HEK293 (cell line): ENCODE measurements at regions not wholly inside any gene's neighbourhood (a gene's known extent, or its start where the extent isn't known, plus 50 kb on each side); places are given as distances from the start of the nearest gene placed in this dataset.

Source experiments
- CTCF ChIA-PET: fragments of 350-600 bp; formaldehyde crosslinking; extraction: SDS; loops from one replicate; lab custom pipeline; 2021; ENCODE audit warnings: antibody characterized with exemption; lab: Yijun Ruan, JAX
- POLR2A ChIA-PET: fragments of 300-600 bp; formaldehyde crosslinking; extraction: SDS; loops from one replicate; lab custom pipeline; 2020; ENCODE audit warnings: antibody characterized with exemption, inconsistent platforms; lab: Yijun Ruan, JAX
- H3K27ac ChIP-seq: fragments of 200-500 bp; sonication (Bioruptor generic); 2 replicates; pipeline ENCODE4 v1.5.1; 2014; ENCODE audit warnings: low read depth, low read length, control low read depth, inconsistent platforms; ENCODE audit errors: extremely low read depth
- H3K36me3 ChIP-seq, 2 experiments: fragments of 200-500 bp in 1 of 2; sonication (Bioruptor generic) in 1 of 2; 1 replicate in 1 of 2; 2 replicates in 1 of 2; pipeline ENCODE4 v1.5.1; 2014 to 2017; ENCODE audit warnings: inconsistent platforms in 2 of 2, low read length in 2 of 2; ENCODE audit not compliant: control insufficient read depth in 2 of 2, insufficient read depth in 1 of 2
- H3K4me1 ChIP-seq: fragments of 200-500 bp; sonication (Bioruptor generic); 2 replicates; pipeline ENCODE4 v1.5.1; 2014; ENCODE audit warnings: mild to moderate bottlenecking, low read length, inconsistent platforms; ENCODE audit not compliant: control insufficient read depth, insufficient read depth
- H3K4me3 ChIP-seq: 2 replicates; pipeline ENCODE4 v1.5.1; 2011; ENCODE audit warnings: low read depth, mild to moderate bottlenecking, control low read depth, low read length, moderate library complexity
- H3K9me3 ChIP-seq: fragments of 200-500 bp; sonication (Bioruptor generic); 2 replicates; pipeline ENCODE4 v1.5.1; 2014; ENCODE audit warnings: low read depth, low read length, inconsistent platforms; ENCODE audit not compliant: control insufficient read depth, insufficient read depth
- GLI4 ChIP-seq: fragments of 450-650 bp; formaldehyde crosslinking; IDR thresholded peaks from 2 replicates; pipeline ENCODE4 v1.5.1; 2016; ENCODE audit warnings: missing biosample characterization, missing genetic modification characterization
- ZFHX2 ChIP-seq: fragments of 450-650 bp; formaldehyde crosslinking; conservative IDR thresholded peaks from 2 replicates; pipeline ENCODE4 v1.5.1; 2016; ENCODE audit warnings: missing biosample characterization, missing genetic modification characterization
- ZFP69B ChIP-seq: fragments of 450-650 bp; formaldehyde crosslinking; IDR thresholded peaks from 2 replicates; pipeline ENCODE4 v1.5.1; 2016; ENCODE audit warnings: missing biosample characterization, missing genetic modification characterization
- ZIC2 ChIP-seq: fragments of 450-650 bp; formaldehyde crosslinking; IDR thresholded peaks from 2 replicates; pipeline ENCODE4 v1.5.1; 2016; ENCODE audit warnings: missing biosample characterization, missing genetic modification characterization
- ZNF132 ChIP-seq: fragments of 450-650 bp; formaldehyde crosslinking; IDR thresholded peaks from 2 replicates; pipeline ENCODE4 v1.5.1; 2017; ENCODE audit warnings: missing biosample characterization, missing genetic modification characterization, borderline replicate concordance
- ZNF555 ChIP-seq: fragments of 450-650 bp; formaldehyde crosslinking; conservative IDR thresholded peaks from 2 replicates; pipeline ENCODE4 v1.5.1; 2017; ENCODE audit warnings: missing biosample characterization, mild to moderate bottlenecking, missing genetic modification characterization, inconsistent platforms
- ZNF561 ChIP-seq: fragments of 450-650 bp; IDR thresholded peaks from 2 replicates; pipeline ENCODE4 v1.5.1; 2018; ENCODE audit warnings: missing biosample characterization, missing genetic modification characterization, borderline replicate concordance
- ZNF621 ChIP-seq: fragments of 450-650 bp; formaldehyde crosslinking; IDR thresholded peaks from 2 replicates; pipeline ENCODE4 v1.5.1; 2017; ENCODE audit warnings: missing biosample characterization, missing genetic modification characterization
- ZNF791 ChIP-seq: fragments of 450-650 bp; formaldehyde crosslinking; IDR thresholded peaks from 2 replicates; pipeline ENCODE4 v1.5.1; 2016; ENCODE audit warnings: missing biosample characterization, missing genetic modification characterization
- ZSCAN30 ChIP-seq: fragments of 450-650 bp; IDR thresholded peaks from 2 replicates; pipeline ENCODE4 v1.5.1; 2018; ENCODE audit warnings: missing biosample characterization, mild to moderate bottlenecking, missing genetic modification characterization, moderate library complexity
- TF ChIP-seq, protein P1 (sequence below): fragments of 450-650 bp; formaldehyde crosslinking; IDR thresholded peaks from 2 replicates; pipeline ENCODE4 v1.5.1; 2017; ENCODE audit warnings: missing biosample characterization, missing genetic modification characterization
- TF ChIP-seq, protein P2 (sequence below): fragments of 450-650 bp; formaldehyde crosslinking; IDR thresholded peaks from 2 replicates; pipeline ENCODE4 v1.5.1; 2016; ENCODE audit warnings: missing biosample characterization, missing genetic modification characterization
- TF ChIP-seq, protein P3 (sequence below): fragments of 450-650 bp; formaldehyde crosslinking; IDR thresholded peaks from 2 replicates; pipeline ENCODE4 v1.5.1; 2016; ENCODE audit warnings: missing biosample characterization, missing genetic modification characterization, borderline replicate concordance
- TF ChIP-seq, protein P4 (sequence below): fragments of 450-650 bp; formaldehyde crosslinking; IDR thresholded peaks from 2 replicates; pipeline ENCODE4 v1.5.1; 2016; ENCODE audit warnings: missing biosample characterization, missing genetic modification characterization

DNA sequence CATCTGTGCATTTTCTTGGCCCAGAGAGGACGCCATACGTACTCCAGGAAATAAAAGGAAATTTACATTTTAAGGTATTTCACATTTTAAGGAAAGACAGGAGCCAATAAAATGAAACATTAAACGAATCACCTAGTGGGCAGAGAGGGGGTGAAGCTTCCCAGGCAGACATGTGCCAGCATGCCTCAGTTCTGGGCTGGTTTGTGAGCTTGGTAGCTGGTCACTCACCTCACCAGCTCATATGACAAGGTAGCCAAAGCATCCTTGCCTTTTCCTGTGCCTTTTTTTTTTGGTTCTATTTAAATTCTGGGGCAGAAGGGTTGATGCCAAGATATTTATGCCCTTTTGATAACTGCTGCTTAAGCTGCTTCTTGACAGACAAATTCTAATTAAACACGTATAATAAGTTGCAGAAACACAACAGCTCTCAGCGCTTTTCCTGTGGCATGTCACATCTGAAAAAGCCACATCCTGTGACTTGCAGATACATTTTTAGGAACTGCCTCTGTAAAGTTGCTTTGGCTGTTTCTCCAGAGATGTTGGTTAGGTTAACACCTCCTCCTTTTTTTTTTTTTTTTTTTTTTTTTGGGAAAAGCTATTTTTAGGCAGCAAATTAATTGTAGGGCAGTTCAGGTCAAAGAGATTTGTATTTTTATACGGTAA, 218.6 kb downstream of the PDCD6IP start:
- Histone ChIP-seq H3K4me1 (no peaks in the 10 kb centered on the region; the same call in 1 of the 2 replicates), H3K36me3 (no peaks in the 10 kb centered on the region), H3K4me3 (no peak overlapping the region), H3K9me3 (no peaks in the 10 kb centered on the region), H3K27ac (no peak overlapping the region)
- TF ChIP-seq, protein P1, sequence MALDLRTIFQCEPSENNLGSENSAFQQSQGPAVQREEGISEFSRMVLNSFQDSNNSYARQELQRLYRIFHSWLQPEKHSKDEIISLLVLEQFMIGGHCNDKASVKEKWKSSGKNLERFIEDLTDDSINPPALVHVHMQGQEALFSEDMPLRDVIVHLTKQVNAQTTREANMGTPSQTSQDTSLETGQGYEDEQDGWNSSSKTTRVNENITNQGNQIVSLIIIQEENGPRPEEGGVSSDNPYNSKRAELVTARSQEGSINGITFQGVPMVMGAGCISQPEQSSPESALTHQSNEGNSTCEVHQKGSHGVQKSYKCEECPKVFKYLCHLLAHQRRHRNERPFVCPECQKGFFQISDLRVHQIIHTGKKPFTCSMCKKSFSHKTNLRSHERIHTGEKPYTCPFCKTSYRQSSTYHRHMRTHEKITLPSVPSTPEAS: no peak
- TF ChIP-seq ZFP69B (tag by site-specific recombination) (no peak), ZNF621 (tag by site-specific recombination) (no peak), ZNF791 (no peak)
- TF ChIP-seq, protein P2, sequence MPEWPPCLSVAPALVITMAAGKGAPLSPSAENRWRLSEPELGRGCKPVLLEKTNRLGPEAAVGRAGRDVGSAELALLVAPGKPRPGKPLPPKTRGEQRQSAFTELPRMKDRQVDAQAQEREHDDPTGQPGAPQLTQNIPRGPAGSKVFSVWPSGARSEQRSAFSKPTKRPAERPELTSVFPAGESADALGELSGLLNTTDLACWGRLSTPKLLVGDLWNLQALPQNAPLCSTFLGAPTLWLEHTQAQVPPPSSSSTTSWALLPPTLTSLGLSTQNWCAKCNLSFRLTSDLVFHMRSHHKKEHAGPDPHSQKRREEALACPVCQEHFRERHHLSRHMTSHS (tag by site-specific recombination): no peak
- TF ChIP-seq, protein P3, sequence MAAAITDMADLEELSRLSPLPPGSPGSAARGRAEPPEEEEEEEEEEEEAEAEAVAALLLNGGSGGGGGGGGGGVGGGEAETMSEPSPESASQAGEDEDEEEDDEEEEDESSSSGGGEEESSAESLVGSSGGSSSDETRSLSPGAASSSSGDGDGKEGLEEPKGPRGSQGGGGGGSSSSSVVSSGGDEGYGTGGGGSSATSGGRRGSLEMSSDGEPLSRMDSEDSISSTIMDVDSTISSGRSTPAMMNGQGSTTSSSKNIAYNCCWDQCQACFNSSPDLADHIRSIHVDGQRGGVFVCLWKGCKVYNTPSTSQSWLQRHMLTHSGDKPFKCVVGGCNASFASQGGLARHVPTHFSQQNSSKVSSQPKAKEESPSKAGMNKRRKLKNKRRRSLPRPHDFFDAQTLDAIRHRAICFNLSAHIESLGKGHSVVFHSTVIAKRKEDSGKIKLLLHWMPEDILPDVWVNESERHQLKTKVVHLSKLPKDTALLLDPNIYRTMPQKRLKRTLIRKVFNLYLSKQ (tag by site-specific recombination): no peak
- ChIA-PET CTCF (interaction anchor here (1.8 to 4.7 kb wide), 2 partner anchors 10 to 134 kb away, joined by 7 to 57 read pairs; no protein-coding TSS in a partner anchor), POLR2A (no interaction called here)

DNA sequence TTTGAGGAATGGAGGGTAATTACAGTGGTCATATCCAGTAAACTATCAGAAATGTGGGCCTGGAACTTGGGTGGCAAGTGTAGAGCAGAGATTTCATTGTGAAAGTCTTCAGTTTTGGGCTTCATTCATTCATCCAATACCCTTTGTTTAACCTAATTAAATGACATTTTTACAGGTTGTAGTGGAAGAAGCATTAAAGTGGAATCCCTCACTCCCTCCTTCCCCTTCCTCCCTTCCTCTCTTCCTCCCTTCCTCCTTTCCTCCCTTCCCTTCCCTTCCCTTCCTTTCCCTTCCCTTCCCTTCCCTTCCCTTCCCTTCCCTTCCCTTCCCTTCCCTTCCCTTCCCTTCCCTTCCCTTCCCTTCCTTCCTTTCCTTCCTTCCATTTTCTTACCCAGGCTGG, 219.3 kb downstream of the PDCD6IP start:
- H3K36me3 ChIP-seq: no peaks in the 10 kb centered on the region
- no peaks in the 10 kb centered on the region for H3K4me1 ChIP-seq
- ChIA-PET POLR2A (no interaction called here), CTCF (interaction anchor here (0.8 kb wide), 1 partner anchor 22 kb away, joined by 3 read pairs; no protein-coding TSS in a partner anchor)
- no peaks in the 10 kb centered on the region for H3K9me3 ChIP-seq
- no peak for TF ChIP-seq ZNF621 (tag by site-specific recombination)
- no peak overlapping the region for H3K4me3 ChIP-seq
- no peak overlapping the region for H3K27ac ChIP-seq

DNA sequence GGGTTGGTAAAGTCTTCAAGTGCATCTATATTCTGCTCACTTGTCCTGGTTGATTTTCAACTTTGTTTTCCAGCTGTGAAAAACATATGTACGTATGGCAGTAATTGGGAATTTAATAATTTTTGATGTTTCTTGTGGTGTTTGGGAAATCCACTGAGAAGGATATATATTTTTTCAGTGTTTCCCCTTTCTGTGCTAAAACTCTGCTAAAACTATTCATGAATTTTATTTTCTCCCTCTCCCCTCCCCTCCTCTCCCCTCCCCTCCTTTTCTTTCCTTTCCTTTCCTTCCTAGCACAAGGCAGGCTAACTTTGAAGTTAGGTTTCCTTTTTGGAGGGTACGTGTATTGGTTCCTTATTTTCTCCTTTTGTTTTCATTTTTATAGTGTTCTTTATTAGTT, 220.7 kb downstream of the PDCD6IP start:
- H3K4me3 ChIP-seq: no peak overlapping the region
- ChIA-PET POLR2A (no interaction called here), CTCF (interaction anchor here (1.4 kb wide), 1 partner anchor 136 kb away, joined by 4 read pairs; no protein-coding TSS in a partner anchor)
- no peaks in the 10 kb centered on the region for H3K36me3 ChIP-seq
- TF ChIP-seq ZIC2 (tag by site-specific recombination): no peak
- no peak for TF ChIP-seq GLI4
- no peak for TF ChIP-seq ZFHX2 (tag by site-specific recombination)
- TF ChIP-seq ZNF555 (tag by site-specific recombination): no peak
- no peak for TF ChIP-seq ZNF132
- no peak for TF ChIP-seq ZSCAN30 (tag by site-specific recombination)
- no peak for TF ChIP-seq ZNF561 (tag by site-specific recombination)
- TF ChIP-seq, protein P4, sequence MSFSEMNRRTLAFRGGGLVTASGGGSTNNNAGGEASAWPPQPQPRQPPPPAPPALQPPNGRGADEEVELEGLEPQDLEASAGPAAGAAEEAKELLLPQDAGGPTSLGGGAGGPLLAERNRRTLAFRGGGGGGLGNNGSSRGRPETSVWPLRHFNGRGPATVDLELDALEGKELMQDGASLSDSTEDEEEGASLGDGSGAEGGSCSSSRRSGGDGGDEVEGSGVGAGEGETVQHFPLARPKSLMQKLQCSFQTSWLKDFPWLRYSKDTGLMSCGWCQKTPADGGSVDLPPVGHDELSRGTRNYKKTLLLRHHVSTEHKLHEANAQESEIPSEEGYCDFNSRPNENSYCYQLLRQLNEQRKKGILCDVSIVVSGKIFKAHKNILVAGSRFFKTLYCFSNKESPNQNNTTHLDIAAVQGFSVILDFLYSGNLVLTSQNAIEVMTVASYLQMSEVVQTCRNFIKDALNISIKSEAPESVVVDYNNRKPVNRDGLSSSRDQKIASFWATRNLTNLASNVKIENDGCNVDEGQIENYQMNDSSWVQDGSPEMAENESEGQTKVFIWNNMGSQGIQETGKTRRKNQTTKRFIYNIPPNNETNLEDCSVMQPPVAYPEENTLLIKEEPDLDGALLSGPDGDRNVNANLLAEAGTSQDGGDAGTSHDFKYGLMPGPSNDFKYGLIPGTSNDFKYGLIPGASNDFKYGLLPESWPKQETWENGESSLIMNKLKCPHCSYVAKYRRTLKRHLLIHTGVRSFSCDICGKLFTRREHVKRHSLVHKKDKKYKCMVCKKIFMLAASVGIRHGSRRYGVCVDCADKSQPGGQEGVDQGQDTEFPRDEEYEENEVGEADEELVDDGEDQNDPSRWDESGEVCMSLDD (tag by site-specific recombination): no peak
- no peaks in the 10 kb centered on the region for H3K9me3 ChIP-seq
- no peaks in the 10 kb centered on the region for H3K4me1 ChIP-seq
- H3K27ac ChIP-seq: no peak overlapping the region
